Mesenchymal stem cell (in vitro differentiated cells and primary cell): ENCODE measurements at regions not wholly inside any gene's neighbourhood (a gene's known extent, or its start where the extent isn't known, plus 50 kb on each side); places are given as distances from the start of the nearest gene placed in this dataset.

ENCODE experiments used
- DNase-seq: peaks from one replicate; pipeline ENCODE4 v3.0.0-alpha.2; 2013
- H2AFZ ChIP-seq: one replicate; pipeline ENCODE4 v1.6.1; 2013; ENCODE audit warnings: low read depth, mild to moderate bottlenecking, control low read depth, inconsistent platforms, low read length, moderate library complexity
- H2AK5ac ChIP-seq: 2 replicates; pipeline ENCODE4 v1.6.1; 2013; ENCODE audit warnings: low read length, moderate library complexity, mild to moderate bottlenecking, inconsistent platforms; ENCODE audit not compliant: severe bottlenecking
- H2BK120ac ChIP-seq: one replicate; pipeline ENCODE4 v1.6.1; 2013; ENCODE audit warnings: low read depth, mild to moderate bottlenecking, inconsistent platforms, low read length, moderate library complexity
- H2BK12ac ChIP-seq, 2 experiments: one replicate each; pipeline ENCODE4 v1.6.1; 2013; ENCODE audit warnings: inconsistent platforms in 2 of 2, low read length in 2 of 2, mild to moderate bottlenecking in 2 of 2, moderate library complexity in 2 of 2, control low read depth in 1 of 2
- H2BK15ac ChIP-seq: one replicate; pipeline ENCODE4 v1.6.1; 2013; ENCODE audit warnings: mild to moderate bottlenecking, low read depth, inconsistent platforms; ENCODE audit not compliant: poor library complexity, severe bottlenecking
- H2BK5ac ChIP-seq: 2 replicates; pipeline ENCODE4 v1.6.1; 2013; ENCODE audit warnings: low read depth, mild to moderate bottlenecking, low read length, control low read depth, inconsistent platforms; ENCODE audit not compliant: poor library complexity, severe bottlenecking
- H3K14ac ChIP-seq, 2 experiments: one replicate each; pipeline ENCODE4 v1.6.1; 2013; ENCODE audit warnings: inconsistent platforms in 2 of 2, low read length in 2 of 2, control low read depth in 1 of 2, mild to moderate bottlenecking in 1 of 2, moderate library complexity in 1 of 2
- H3K18ac ChIP-seq, 2 experiments: one replicate each; pipeline ENCODE4 v1.6.1; 2013; ENCODE audit warnings: inconsistent platforms in 2 of 2, low read length in 2 of 2, control low read depth in 1 of 2, low read depth in 1 of 2, mild to moderate bottlenecking in 1 of 2
- H3K23ac ChIP-seq, 2 experiments: one replicate each; pipeline ENCODE4 v1.6.1; 2013; ENCODE audit warnings: inconsistent platforms in 2 of 2, low read length in 2 of 2, mild to moderate bottlenecking in 2 of 2, moderate library complexity in 2 of 2, control low read depth in 1 of 2
- H3K27ac ChIP-seq: 2 replicates; pipeline ENCODE4 v1.5.1; 2013; ENCODE audit warnings: mild to moderate bottlenecking, moderate library complexity, low read length, control low read depth, inconsistent platforms; ENCODE audit not compliant: poor library complexity, severe bottlenecking
- H3K27me3 ChIP-seq, 2 experiments: 2 replicates each; pipeline versions ENCODE4 v1.6.1 to v1.7.0; 2013; ENCODE audit warnings: low read length in 2 of 2, mild to moderate bottlenecking in 2 of 2, moderate library complexity in 2 of 2, control low read depth in 1 of 2, inconsistent platforms in 1 of 2; ENCODE audit not compliant: control insufficient read depth in 1 of 2, insufficient read depth in 1 of 2
- H3K36me3 ChIP-seq, 2 experiments: 2 replicates each; pipeline versions ENCODE4 v1.6.1 to v1.7.0; 2013; ENCODE audit warnings: low read length in 2 of 2, control low read depth in 1 of 2, inconsistent platforms in 1 of 2, low read depth in 1 of 2, mild to moderate bottlenecking in 1 of 2; ENCODE audit not compliant: insufficient read depth in 2 of 2, control insufficient read depth in 1 of 2
- H3K4ac ChIP-seq, 2 experiments: one replicate each; pipeline ENCODE4 v1.6.1; 2013; ENCODE audit warnings: inconsistent platforms in 2 of 2, low read length in 2 of 2, mild to moderate bottlenecking in 2 of 2, moderate library complexity in 2 of 2, control low read depth in 1 of 2, low read depth in 1 of 2
- H3K4me1 ChIP-seq: 2 replicates; pipeline ENCODE4 v1.6.1; 2013; ENCODE audit warnings: low read depth, low read length, control low read depth; ENCODE audit not compliant: control insufficient read depth, insufficient read depth
- H3K4me2 ChIP-seq: 2 replicates; pipeline ENCODE4 v1.6.1; 2013; ENCODE audit warnings: low read length, mild to moderate bottlenecking, inconsistent platforms; ENCODE audit not compliant: poor library complexity, severe bottlenecking
- H3K4me3 ChIP-seq, 2 experiments: 2 replicates each; pipeline versions ENCODE4 v1.5.1 to v1.7.0; 2013; ENCODE audit warnings: low read length in 2 of 2, mild to moderate bottlenecking in 2 of 2, control low read depth in 1 of 2, low read depth in 1 of 2; ENCODE audit not compliant: insufficient read depth in 1 of 2
- H3K79me1 ChIP-seq: replicated peaks from 2 replicates; pipeline ENCODE4 v1.6.1; 2013; ENCODE audit warnings: mild to moderate bottlenecking, control low read depth, low read length, inconsistent platforms; ENCODE audit not compliant: poor library complexity, severe bottlenecking
- H3K9ac ChIP-seq: 2 replicates; pipeline ENCODE4 v1.7.0; 2013; ENCODE audit warnings: mild to moderate bottlenecking, low read length, moderate library complexity
- H3K9me3 ChIP-seq: 2 replicates; pipeline ENCODE4 v1.7.0; 2013; ENCODE audit warnings: mild to moderate bottlenecking, low read length; ENCODE audit not compliant: control insufficient read depth
- H4K8ac ChIP-seq: one replicate; pipeline ENCODE4 v1.6.1; 2013; ENCODE audit warnings: inconsistent platforms, mild to moderate bottlenecking, low read length, moderate library complexity
- H4K91ac ChIP-seq: one replicate; pipeline ENCODE4 v1.6.1; 2013; ENCODE audit warnings: mild to moderate bottlenecking, low read length, inconsistent platforms
- WGBS: methylation state at CpG from one replicate; pipeline ENCODE4 v1.1.7; 2013; ENCODE audit warnings: mixed read lengths; 5-methylcytosine and 5-hydroxymethylcytosine counted together

DNA sequence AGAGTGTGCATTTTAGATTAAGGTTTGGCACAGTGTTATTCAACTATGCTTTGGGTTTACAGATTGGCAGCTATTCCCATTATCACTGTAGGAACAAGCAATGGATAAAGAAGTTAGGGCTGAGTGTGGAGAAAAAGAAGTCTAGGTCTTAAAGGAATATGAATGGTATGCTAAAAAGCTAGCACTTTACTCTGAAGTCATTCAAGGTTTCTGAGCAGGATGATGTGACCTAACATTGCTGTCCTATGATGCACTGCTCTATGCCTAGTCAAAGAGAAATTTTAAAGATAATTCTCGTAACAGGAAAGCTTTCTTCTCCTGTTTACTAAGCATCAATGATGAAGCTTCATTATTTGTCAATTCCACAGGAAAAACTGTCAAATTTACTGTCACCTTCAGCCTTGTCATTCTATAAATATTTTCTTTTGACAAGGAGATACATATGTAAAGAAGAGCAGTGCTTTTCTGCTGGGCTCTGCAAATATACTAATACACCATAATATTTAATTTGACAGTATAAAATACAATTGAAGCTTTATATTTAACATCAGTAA, 476.1 kb upstream of the PTPRD start:
- H3K14ac ChIP-seq = no peak overlapping the region
- H3K79me1 ChIP-seq = no peaks in the 10 kb centered on the region
- H2BK120ac ChIP-seq = no peak overlapping the region
- H3K23ac ChIP-seq = no peak overlapping the region
- H3K4ac ChIP-seq = no peak overlapping the region
- H3K4me1 ChIP-seq = no peaks in the 10 kb centered on the region
- H2BK12ac ChIP-seq = no peak overlapping the region
- H3K4me2 ChIP-seq = no peak overlapping the region
- no peak overlapping the region for H3K4me3 ChIP-seq
- no peak overlapping the region for H2BK15ac ChIP-seq
- no peak overlapping the region for H3K18ac ChIP-seq
- no peak overlapping the region for H3K9ac ChIP-seq
- peak overlapping the region; percentile 55 for H3K27ac ChIP-seq
- H2AFZ ChIP-seq = no peak overlapping the region
- H2AK5ac ChIP-seq = no peak overlapping the region
- H3K9me3 ChIP-seq = peaks cover 3% of the 10 kb centered on the region
- no peak overlapping the region for H2BK5ac ChIP-seq
- H3K27me3 ChIP-seq = no peaks in the 10 kb centered on the region
- H3K36me3 ChIP-seq = no peaks in the 10 kb centered on the region
- no peak overlapping the region for H4K8ac ChIP-seq
- DNase-seq = peak; percentile 19
- H4K91ac ChIP-seq = no peak overlapping the region
- 63% methylated on average over 1 of the region's 1 CpG for WGBS

DNA sequence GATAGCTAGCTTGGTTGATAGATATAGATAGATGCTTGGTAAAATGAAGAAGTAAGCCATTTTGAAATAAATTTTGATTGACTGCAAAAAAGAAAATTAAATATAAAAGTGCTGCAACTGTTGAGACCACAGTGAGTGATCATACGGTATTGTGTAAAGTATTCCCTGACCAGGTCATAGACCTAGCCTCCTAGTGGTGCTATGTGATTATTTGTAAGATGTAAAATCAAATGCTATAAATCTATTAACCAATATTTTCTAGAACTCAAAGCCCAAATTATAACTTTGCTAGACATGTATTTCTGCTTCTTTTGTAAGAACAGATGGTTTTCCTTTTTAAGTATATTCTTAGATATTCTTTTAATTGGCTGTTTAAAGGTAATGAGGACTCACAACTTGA, 480.2 kb upstream of the PTPRD start:
- Histone ChIP-seq H3K23ac (no peak overlapping the region), H3K4ac (no peak overlapping the region), H2BK120ac (no peak overlapping the region), H3K14ac (no peak overlapping the region), H3K36me3 (no peaks in the 10 kb centered on the region), H4K91ac (no peak overlapping the region), H4K8ac (no peak overlapping the region), H3K79me1 (no peaks in the 10 kb centered on the region), H3K18ac (no peak overlapping the region), H3K9me3 (no peaks in the 10 kb centered on the region), H3K4me1 (no peaks in the 10 kb centered on the region), H3K4me3 (no peak overlapping the region), H3K27me3 (no peaks in the 10 kb centered on the region), H2BK5ac (no peak overlapping the region), H3K4me2 (no peak overlapping the region), H2AK5ac (no peak overlapping the region), H3K27ac (no peak overlapping the region), H2BK12ac (no peak overlapping the region), H2AFZ (no peak overlapping the region), H3K9ac (no peak overlapping the region), H2BK15ac (no peak overlapping the region)
- DNase-seq = no peak
- WGBS = 67% methylated on average over 1 of the region's 1 CpG

GRCh38 chr9:11097020-11097419, 484.2 kb upstream of the PTPRD start:
- H2BK12ac ChIP-seq = no peak overlapping the region
- no peak overlapping the region for H2AFZ ChIP-seq
- no peak for DNase-seq
- no peaks in the 10 kb centered on the region for H3K36me3 ChIP-seq
- WGBS = no CpG with 5 or more reads among the region's 1 CpG
- H2AK5ac ChIP-seq = no peak overlapping the region
- H4K91ac ChIP-seq = no peak overlapping the region
- no peak overlapping the region for H2BK5ac ChIP-seq
- H3K18ac ChIP-seq = no peak overlapping the region
- H3K9ac ChIP-seq = no peak overlapping the region
- no peak overlapping the region for H3K4me3 ChIP-seq
- no peak overlapping the region for H4K8ac ChIP-seq
- no peaks in the 10 kb centered on the region for H3K27me3 ChIP-seq
- peaks cover 5% of the 10 kb centered on the region for H3K9me3 ChIP-seq
- H2BK120ac ChIP-seq = no peak overlapping the region
- H3K23ac ChIP-seq = no peak overlapping the region
- H3K4ac ChIP-seq = no peak overlapping the region
- no peak overlapping the region for H3K4me2 ChIP-seq
- H3K14ac ChIP-seq = no peak overlapping the region
- no peak overlapping the region for H3K27ac ChIP-seq
- H3K4me1 ChIP-seq = no peaks in the 10 kb centered on the region
- no peaks in the 10 kb centered on the region for H3K79me1 ChIP-seq
- no peak overlapping the region for H2BK15ac ChIP-seq

DNA sequence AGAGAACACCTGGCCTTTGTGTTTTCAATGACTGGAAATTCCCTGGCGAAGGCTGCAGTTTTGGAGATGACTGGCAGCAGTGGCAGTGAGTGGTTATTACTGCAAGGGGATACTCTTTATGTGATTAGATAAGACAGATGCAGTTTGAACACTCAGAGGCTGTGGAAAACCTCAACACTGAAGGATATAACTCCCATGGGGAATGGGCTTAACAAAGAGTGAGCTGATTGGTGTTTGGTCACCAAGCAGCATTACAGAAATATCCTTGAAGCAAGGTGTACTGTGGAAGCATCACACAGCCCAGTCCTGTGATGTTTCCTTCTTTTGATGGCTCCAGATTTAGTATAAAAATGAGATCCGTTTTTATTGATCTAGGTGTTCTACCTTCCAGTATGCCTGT, 490.7 kb upstream of the PTPRD start:
- Histone ChIP-seq H2AFZ (no peak overlapping the region), H3K4ac (no peak overlapping the region), H4K8ac (no peak overlapping the region), H3K18ac (no peak overlapping the region), H3K23ac (no peak overlapping the region), H2BK5ac (no peak overlapping the region), H3K36me3 (no peaks in the 10 kb centered on the region), H2BK120ac (no peak overlapping the region), H3K4me2 (no peak overlapping the region), H3K4me3 (no peak overlapping the region), H3K14ac (no peak overlapping the region), H3K27ac (no peak overlapping the region), H3K9ac (no peak overlapping the region), H3K27me3 (no peaks in the 10 kb centered on the region), H3K9me3 (peaks cover 29% of the 10 kb centered on the region), H4K91ac (no peak overlapping the region), H2BK12ac (no peak overlapping the region), H2BK15ac (no peak overlapping the region), H3K79me1 (no peaks in the 10 kb centered on the region), H2AK5ac (no peak overlapping the region), H3K4me1 (no peaks in the 10 kb centered on the region)
- DNase-seq = no peak
- 79% methylated on average over 2 of the region's 2 CpGs for WGBS
